C4-2B (cell line): ENCODE measurements at regions not wholly inside any gene's neighbourhood (a gene's known extent, or its start where the extent isn't known, plus 50 kb on each side); places are given as distances from the start of the nearest gene placed in this dataset.

Source experiments
- H3K27ac ChIP-seq: fragments of 450-650 bp; 2 replicates; pipeline ENCODE4 v1.5.1; 2017
- ZFX ChIP-seq: fragments of 450-650 bp; IDR thresholded peaks from 2 replicates; pipeline ENCODE4 v1.6.1; 2017
- TF ChIP-seq, protein P1 (sequence below): fragments of 450-650 bp; conservative IDR thresholded peaks from 2 replicates; pipeline ENCODE4 v1.5.1; 2017; ENCODE audit warnings: mild to moderate bottlenecking

DNA sequence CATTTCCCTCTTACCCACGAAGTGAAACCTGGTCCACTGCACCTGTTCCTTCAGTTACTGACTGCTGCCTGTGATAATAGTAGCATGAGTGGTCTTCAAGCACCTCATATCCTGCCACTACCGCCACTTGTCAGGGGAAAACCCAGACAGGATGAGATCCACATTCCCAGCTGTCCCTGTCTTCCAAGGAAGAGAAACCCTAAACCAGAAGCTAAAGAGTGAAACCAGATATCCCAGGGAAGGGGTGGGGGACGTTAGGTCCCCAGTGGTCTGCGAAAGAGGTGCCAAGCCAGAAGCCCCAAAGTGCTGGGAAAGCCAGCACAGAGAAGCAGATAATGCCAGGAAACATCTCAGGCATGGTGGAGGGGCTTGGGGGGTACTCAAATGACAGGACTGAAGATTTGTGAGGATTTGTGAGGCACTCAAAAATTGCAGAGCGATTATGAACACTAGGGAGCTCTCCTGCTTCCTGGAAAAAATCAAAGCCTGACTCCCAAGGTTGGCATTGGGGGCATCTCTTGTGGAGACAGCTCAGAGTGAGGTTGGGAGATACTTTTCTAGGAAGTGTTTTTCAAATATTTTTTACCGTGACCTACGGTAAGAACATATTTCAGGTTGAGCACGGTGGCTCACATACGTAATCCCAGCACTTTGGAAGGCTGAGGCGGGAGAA, 77.9 kb downstream of the TMEM30B start:
- no peak overlapping the region for H3K27ac ChIP-seq
- TF ChIP-seq, protein P1, sequence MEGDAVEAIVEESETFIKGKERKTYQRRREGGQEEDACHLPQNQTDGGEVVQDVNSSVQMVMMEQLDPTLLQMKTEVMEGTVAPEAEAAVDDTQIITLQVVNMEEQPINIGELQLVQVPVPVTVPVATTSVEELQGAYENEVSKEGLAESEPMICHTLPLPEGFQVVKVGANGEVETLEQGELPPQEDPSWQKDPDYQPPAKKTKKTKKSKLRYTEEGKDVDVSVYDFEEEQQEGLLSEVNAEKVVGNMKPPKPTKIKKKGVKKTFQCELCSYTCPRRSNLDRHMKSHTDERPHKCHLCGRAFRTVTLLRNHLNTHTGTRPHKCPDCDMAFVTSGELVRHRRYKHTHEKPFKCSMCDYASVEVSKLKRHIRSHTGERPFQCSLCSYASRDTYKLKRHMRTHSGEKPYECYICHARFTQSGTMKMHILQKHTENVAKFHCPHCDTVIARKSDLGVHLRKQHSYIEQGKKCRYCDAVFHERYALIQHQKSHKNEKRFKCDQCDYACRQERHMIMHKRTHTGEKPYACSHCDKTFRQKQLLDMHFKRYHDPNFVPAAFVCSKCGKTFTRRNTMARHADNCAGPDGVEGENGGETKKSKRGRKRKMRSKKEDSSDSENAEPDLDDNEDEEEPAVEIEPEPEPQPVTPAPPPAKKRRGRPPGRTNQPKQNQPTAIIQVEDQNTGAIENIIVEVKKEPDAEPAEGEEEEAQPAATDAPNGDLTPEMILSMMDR: no peak
- TF ChIP-seq ZFX: no peak

DNA sequence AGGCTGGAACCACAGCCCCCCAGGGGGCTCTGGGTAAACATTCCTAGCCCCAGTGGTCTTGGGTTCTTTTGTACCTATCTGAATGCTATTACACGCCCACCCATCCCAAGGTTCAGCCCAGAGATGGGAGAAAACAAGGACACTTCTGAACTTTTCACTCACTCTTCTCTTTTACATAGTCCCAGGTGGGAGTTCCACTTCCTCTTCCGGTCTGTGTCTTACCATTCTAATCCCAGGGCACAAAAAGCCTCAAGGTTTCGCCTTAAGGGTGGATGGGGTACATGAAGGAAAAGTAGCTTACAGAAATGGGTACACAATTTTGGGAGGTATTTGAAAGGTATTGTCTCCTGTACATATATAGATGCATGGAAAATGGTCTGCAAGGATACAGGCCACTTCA, 79.0 kb downstream of the TMEM30B start:
- H3K27ac ChIP-seq: no peak overlapping the region

DNA sequence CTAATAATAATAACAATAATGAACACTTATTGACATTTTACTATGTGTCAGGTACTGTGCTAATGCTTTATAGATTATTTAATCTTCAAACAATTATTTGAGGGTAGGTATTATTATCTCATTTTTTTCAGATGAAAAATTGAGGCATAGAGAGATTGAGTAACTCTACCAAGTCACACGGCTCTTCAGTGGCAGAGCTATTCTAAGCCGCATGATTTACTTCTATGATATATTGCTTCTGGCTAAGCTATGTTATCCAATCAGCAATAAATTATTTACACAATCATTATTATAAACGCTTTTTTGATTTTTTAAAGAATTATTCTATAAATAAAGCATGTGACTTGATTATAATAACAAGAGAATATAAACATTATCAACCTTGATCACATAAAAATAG, 80.0 kb downstream of the TMEM30B start:
- TF ChIP-seq ZFX: no peak
- TF ChIP-seq, protein P1: no peak
- H3K27ac ChIP-seq: no peak overlapping the region

More for the DNA sequence above, 79.0 kb downstream of the TMEM30B start:
- TF ChIP-seq, protein P1: no peak
- no peak for TF ChIP-seq ZFX

DNA sequence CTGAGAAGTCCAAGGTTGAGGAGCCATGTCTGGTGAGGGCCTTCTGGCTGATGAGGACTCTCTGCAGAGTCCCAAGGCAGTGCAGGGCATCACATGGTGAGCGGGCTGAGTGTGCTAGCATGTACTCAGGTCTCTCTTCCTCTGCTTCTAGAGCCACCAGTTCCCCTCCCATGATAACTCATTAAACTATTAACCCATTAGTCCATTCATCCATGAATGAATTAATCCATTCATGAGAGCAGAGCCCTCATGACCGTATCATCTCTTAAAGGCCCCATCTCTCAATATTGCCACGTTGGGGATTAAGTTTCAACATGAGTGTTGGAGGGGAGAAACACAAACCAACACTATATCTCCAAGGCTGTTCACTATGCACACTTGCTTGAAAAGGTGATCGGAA, 83.7 kb downstream of the TMEM30B start:
- H3K27ac ChIP-seq: no peak overlapping the region
- TF ChIP-seq ZFX: no peak
- TF ChIP-seq, protein P1: no peak

DNA sequence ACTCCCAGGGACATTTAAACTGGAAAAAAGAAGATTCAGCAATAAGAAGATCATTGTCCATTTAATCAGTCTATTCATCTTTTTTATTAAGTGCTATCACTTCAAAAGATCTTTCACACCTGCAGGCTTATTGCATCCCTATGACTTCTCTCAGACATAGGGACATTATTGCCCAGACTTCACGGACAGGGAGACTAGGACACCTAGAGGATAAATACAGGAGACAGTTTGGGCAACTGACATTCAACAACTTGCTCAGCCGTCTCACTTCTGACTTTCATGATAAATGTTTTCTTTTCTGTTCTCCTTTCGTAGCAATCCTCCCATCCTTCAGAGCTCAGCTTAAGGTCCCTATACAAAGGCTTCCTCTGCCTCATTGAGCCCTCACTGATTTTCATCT, 84.3 kb downstream of the TMEM30B start:
- H3K27ac ChIP-seq: no peak overlapping the region
- TF ChIP-seq, protein P1: peak; percentile 23
- TF ChIP-seq ZFX: no peak

DNA sequence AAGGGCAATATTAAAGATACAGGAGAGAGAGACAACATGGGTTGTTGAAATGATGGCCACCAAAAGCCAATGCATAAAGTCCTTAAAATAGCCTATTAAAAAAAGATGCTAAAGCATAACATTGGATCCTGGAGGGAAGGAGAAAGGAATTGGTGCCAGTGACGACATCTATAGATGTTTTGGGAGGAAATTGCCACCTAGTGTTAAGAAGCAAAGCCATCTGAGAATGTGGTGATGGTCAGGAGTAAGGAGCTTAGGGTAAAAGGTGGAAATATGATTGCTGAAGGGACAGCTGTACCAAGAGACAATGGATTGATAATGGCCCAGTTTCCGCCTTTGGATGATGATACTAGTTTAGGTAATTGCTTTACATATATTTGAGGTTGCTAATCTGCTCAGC, 85.1 kb downstream of the TMEM30B start:
- H3K27ac ChIP-seq: no peak overlapping the region
- TF ChIP-seq, protein P1: no peak
- TF ChIP-seq ZFX: no peak

DNA sequence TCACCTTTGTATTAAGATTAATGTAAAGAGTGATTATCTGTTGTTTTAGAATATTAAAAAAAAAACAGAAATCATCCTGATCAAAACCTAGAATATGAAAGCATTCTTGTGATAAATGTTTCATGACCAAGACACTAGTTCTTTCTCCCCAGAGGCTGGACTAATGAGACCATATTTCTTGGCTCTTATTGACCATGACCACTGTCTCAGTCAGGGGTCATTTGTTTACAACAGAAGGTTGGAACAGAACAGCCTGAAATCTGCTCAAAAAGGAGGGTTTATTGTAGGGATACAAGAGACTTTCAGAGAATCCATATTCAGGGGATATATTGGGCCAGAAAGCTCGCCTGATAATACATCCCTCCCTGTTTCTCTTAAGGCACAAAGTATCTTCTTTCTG, 87.7 kb downstream of the TMEM30B start:
- no peak overlapping the region for H3K27ac ChIP-seq
- TF ChIP-seq, protein P1: no peak
- no peak for TF ChIP-seq ZFX
